OCI-LY1 (cell line): ENCODE measurements at regions not wholly inside any gene's neighbourhood (a gene's known extent, or its start where the extent isn't known, plus 50 kb on each side); places are given as distances from the start of the nearest gene placed in this dataset.

Experiments used
- H2AFZ ChIP-seq: fragments of 200-600 bp; sonication (generic), shearing (Covaris generic); 2 replicates; pipeline ENCODE4 v1.6.0; 2014; ENCODE audit warnings: antibody characterized with exemption, mild to moderate bottlenecking, low read length
- H3F3A ChIP-seq: fragments of 200-600 bp; sonication (generic), shearing (Covaris generic); 2 replicates; pipeline ENCODE4 v1.6.0; 2014; ENCODE audit warnings: mild to moderate bottlenecking, antibody characterized with exemption, low read length, moderate library complexity; ENCODE audit not compliant: insufficient read depth
- H3K27ac ChIP-seq: fragments of 200-600 bp; sonication (generic); 2 replicates; pipeline ENCODE4 v1.5.1; 2014; ENCODE audit warnings: low read length, mixed run types, mild to moderate bottlenecking, low read depth; ENCODE audit not compliant: poor library complexity, severe bottlenecking
- H3K27me3 ChIP-seq: fragments of 200-600 bp; sonication (generic); 2 replicates; pipeline ENCODE4 v1.6.0; 2014; ENCODE audit warnings: antibody characterized with exemption, mild to moderate bottlenecking, low read length, moderate library complexity; ENCODE audit not compliant: insufficient read depth
- H3K36me3 ChIP-seq: fragments of 200-600 bp; sonication (generic); 2 replicates; pipeline ENCODE4 v1.6.1; 2014; ENCODE audit warnings: mild to moderate bottlenecking, antibody characterized with exemption, low read length, moderate library complexity, mixed read lengths; ENCODE audit not compliant: insufficient read depth
- H3K4me1 ChIP-seq: fragments of 200-600 bp; sonication (generic); 2 replicates; pipeline ENCODE4 v1.5.1; 2014; ENCODE audit warnings: mild to moderate bottlenecking, low read length, moderate library complexity; ENCODE audit not compliant: insufficient read depth, severe bottlenecking
- H3K4me2 ChIP-seq: fragments of 200-600 bp; sonication (generic), shearing (Covaris generic); 2 replicates; pipeline ENCODE4 v1.6.1; 2014; ENCODE audit warnings: low read length
- H3K4me3 ChIP-seq: fragments of 200-600 bp; sonication (generic); 2 replicates; pipeline ENCODE4 v1.5.1; 2014; ENCODE audit warnings: low read length, low read depth, mild to moderate bottlenecking, mixed read lengths; ENCODE audit not compliant: poor library complexity, severe bottlenecking
- H3K79me2 ChIP-seq: fragments of 200-600 bp; shearing (Covaris generic); 2 replicates; pipeline ENCODE4 v1.6.1; 2016; ENCODE audit warnings: mixed run types, low read length, mixed read lengths; ENCODE audit not compliant: insufficient read depth
- H3K9ac ChIP-seq: fragments of 200-600 bp; sonication (generic), shearing (Covaris generic); 2 replicates; pipeline ENCODE4 v1.6.1; 2014; ENCODE audit warnings: mild to moderate bottlenecking, low read length, mixed read lengths
- H3K9me2 ChIP-seq: fragments of 200-600 bp; sonication (generic), shearing (Covaris generic); 2 replicates; pipeline ENCODE4 v1.6.1; 2014; ENCODE audit warnings: low read depth, mild to moderate bottlenecking, low read length, mixed read lengths
- H3K9me3 ChIP-seq: fragments of 200-600 bp; shearing (Covaris generic); 2 replicates; pipeline ENCODE4 v1.6.1; 2014; ENCODE audit warnings: low read length, mixed read lengths
- H4K20me1 ChIP-seq: fragments of 200-600 bp; sonication (generic), shearing (Covaris generic); 2 replicates; pipeline ENCODE4 v1.6.0; 2016; ENCODE audit warnings: mild to moderate bottlenecking, low read length; ENCODE audit not compliant: insufficient read depth
- CTCF ChIP-seq: fragments of 200-600 bp; sonication (generic), shearing (Covaris generic); IDR thresholded peaks from 2 replicates; pipeline ENCODE4 v1.5.1; 2017; ENCODE audit warnings: mild to moderate bottlenecking, antibody characterized with exemption, low read length, moderate library complexity, mixed read lengths
- EZH2 ChIP-seq: fragments of 200-600 bp; sonication (generic), shearing (Covaris generic); IDR thresholded peaks from 2 replicates; pipeline ENCODE4 v1.8.0; 2017; ENCODE audit warnings: borderline replicate concordance, mixed run types, mild to moderate bottlenecking, antibody characterized with exemption, low read length, moderate library complexity, mixed read lengths

GRCh38 chr6:170017603-170018320 is 266.3 kb downstream of the ERMARD start:
- Histone ChIP-seq H3K4me3 (no peak overlapping the region), H3K27me3 (no peaks in the 10 kb centered on the region), H3K9me3 (no peaks in the 10 kb centered on the region), H3K27ac (no peak overlapping the region), H2AFZ (no peak overlapping the region), H4K20me1 (no peaks in the 10 kb centered on the region), H3K36me3 (no peaks in the 10 kb centered on the region), H3K4me2 (no peak overlapping the region), H3K4me1 (no peaks in the 10 kb centered on the region), H3K79me2 (no peaks in the 10 kb centered on the region), H3K9ac (no peak overlapping the region), H3K9me2 (no peaks in the 10 kb centered on the region), H3F3A (no peaks in the 10 kb centered on the region)
- TF ChIP-seq CTCF (no peak), EZH2 (no peak)

- Histone ChIP-seq H3K36me3 (no peaks in the 10 kb centered on the region), H4K20me1 (no peaks in the 10 kb centered on the region), H3K9ac (no peak overlapping the region), H3K79me2 (no peaks in the 10 kb centered on the region), H3K4me1 (no peaks in the 10 kb centered on the region), H3K4me3 (no peak overlapping the region), H3K9me3 (no peaks in the 10 kb centered on the region), H3K27me3 (peaks cover 3% of the 10 kb centered on the region; the same call in 1 of the 2 replicates), H2AFZ (no peak overlapping the region), H3K27ac (no peak overlapping the region), H3F3A (no peaks in the 10 kb centered on the region), H3K9me2 (no peaks in the 10 kb centered on the region), H3K4me2 (no peak overlapping the region)
- TF ChIP-seq CTCF (no peak), EZH2 (no peak)
These were observed 262.4 kb downstream of the ERMARD start for GRCh38 chr6:170013815-170014214.

GRCh38 chr6:170012037-170012330 is 260.6 kb downstream of the ERMARD start:
- TF ChIP-seq CTCF (no peak), EZH2 (no peak)
- Histone ChIP-seq H3K9me3 (no peaks in the 10 kb centered on the region), H3K36me3 (no peaks in the 10 kb centered on the region), H3K4me3 (no peak overlapping the region), H3K4me1 (no peaks in the 10 kb centered on the region), H3K27ac (no peak overlapping the region), H3K79me2 (no peaks in the 10 kb centered on the region), H3F3A (no peaks in the 10 kb centered on the region), H3K9me2 (no peaks in the 10 kb centered on the region), H2AFZ (no peak overlapping the region), H3K9ac (no peak overlapping the region), H4K20me1 (no peaks in the 10 kb centered on the region), H3K4me2 (no peak overlapping the region), H3K27me3 (peaks cover 3% of the 10 kb centered on the region; the same call in 1 of the 2 replicates)
